ENCODE measurements at regions not wholly inside any gene's neighbourhood (a gene's known extent, or its start where the extent isn't known, plus 50 kb on each side); places are given as distances from the start of the nearest gene placed in this dataset.

DNA sequence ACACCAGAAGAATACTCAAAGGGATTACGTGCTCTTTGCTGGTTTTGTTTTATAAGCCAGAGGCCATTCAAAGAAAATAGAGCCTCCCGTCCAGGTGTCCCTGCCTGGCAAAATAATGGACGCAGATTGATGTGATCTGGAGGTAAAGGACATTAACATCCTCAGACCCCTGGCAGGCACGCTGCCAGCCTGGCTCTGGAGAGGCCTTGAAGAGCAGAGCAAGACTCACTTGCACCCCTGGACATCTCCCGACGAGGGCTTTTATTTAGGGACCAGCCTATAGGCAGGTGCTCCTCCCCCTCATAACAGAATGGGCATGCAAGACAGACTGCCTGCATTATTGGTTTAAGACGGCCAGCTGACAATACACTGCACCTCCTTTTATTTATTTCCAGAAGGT, 291.3 kb downstream of the BCL11A start:
- DNase-seq (ENCODE audit: low spot score) = no peak
- Histone ChIP-seq H3K4me1 (ENCODE audit: control insufficient read depth in 1 of 2, low read depth in 2 of 2) (no peaks in the 10 kb centered on the region), H3K36me3 (no peaks in the 10 kb centered on the region), H3K4me3 (no peak overlapping the region), H3K27ac (no peak overlapping the region), H3K9me3 (no peaks in the 10 kb centered on the region), H3K27me3 (replicated peaks; ENCODE audit: insufficient read depth) (no peaks in the 10 kb centered on the region)
- no peak for ATAC-seq (ENCODE audit: insufficient number of reproducible peaks, low FRiP score, low read depth)
- TF ChIP-seq CTCF (IDR thresholded peaks at IDR 0.05) = no peak

DNA sequence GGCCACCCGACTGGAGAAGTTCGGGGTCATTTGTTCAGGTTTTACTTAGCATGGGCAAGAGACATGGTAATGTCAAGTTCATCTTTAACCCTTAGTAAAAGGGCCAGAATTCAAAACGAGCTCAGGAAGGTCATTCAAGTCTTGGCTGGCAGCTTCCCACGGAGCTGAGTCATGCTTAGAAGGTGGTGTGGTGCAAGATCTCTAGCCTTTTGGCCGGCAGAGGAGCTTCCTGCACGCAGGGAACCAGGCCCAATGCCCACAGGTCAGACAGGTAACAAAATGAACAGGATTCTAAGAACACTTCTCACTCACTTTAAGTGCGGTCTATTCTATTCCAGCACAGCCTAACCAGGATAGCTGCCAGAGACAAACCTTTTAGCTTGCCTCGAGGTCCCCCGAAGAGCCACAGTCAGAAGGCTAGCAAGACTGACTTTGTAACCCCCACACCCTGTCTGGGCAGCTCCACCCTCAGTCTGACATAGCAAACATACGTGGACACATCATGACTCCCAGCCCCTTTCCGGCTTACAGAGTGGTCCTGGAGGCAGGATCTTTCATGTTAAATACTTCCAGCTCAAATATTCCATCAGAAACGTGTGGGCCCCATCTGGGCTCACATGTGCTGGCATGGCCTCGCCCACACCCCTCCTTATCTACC, 292.7 kb downstream of the BCL11A start:
- no peaks in the 10 kb centered on the region for H3K9me3 ChIP-seq
- no peak overlapping the region for H3K4me3 ChIP-seq
- DNase-seq (ENCODE audit: low spot score) = no peak
- TF ChIP-seq CTCF (IDR thresholded peaks at IDR 0.05) = no peak
- H3K4me1 ChIP-seq (ENCODE audit: control insufficient read depth in 1 of 2, low read depth in 2 of 2) = no peaks in the 10 kb centered on the region
- H3K36me3 ChIP-seq = no peaks in the 10 kb centered on the region
- no peak overlapping the region for H3K27ac ChIP-seq
- ATAC-seq (ENCODE audit: insufficient number of reproducible peaks, low FRiP score, low read depth) = no peak
- no peaks in the 10 kb centered on the region for H3K27me3 ChIP-seq (replicated peaks; ENCODE audit: insufficient read depth)

GRCh38 chr2:60259781-60260180, 293.7 kb downstream of the BCL11A start:
- Histone ChIP-seq H3K4me1 (ENCODE audit: control insufficient read depth in 1 of 2, low read depth in 2 of 2) (no peaks in the 10 kb centered on the region), H3K27me3 (replicated peaks; ENCODE audit: insufficient read depth) (no peaks in the 10 kb centered on the region), H3K9me3 (no peaks in the 10 kb centered on the region), H3K36me3 (no peaks in the 10 kb centered on the region), H3K4me3 (no peak overlapping the region), H3K27ac (no peak overlapping the region)
- DNase-seq (ENCODE audit: low spot score) (no peak), ATAC-seq (ENCODE audit: insufficient number of reproducible peaks, low FRiP score, low read depth) (no peak)
- no peak for TF ChIP-seq CTCF (IDR thresholded peaks at IDR 0.05)

DNA sequence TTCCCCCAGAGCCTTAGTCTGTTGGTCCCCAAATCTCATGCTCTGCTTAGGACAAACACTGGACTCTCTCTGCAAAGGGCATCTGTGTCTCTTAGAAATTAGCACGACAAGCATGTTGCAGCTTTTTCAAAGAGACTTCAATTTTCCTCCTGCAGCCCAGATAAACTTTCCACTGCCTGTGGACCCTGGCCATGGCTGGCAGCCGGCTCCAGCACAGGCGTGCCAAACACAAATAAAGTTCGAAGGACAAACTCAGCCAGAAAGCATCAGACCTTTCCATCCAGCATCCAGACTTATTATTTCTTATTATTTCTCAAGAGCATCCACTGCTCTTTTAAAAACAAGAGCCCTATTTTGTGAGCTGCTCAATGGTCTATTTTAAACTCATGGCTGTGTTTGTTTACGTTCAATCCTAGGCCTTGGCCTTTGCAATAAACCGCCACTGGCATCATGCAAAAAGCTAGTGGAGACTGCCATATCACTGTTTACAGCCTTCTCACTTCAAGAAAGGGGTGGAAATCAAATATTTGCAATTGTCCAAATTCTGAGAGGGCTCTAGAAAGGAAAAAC, 300.8 kb downstream of the BCL11A start:
- TF ChIP-seq CTCF (IDR thresholded peaks at IDR 0.05) = no peak
- Histone ChIP-seq H3K27ac (no peak overlapping the region), H3K36me3 (no peaks in the 10 kb centered on the region), H3K9me3 (no peaks in the 10 kb centered on the region), H3K4me3 (no peak overlapping the region), H3K4me1 (ENCODE audit: control insufficient read depth in 1 of 2, low read depth in 2 of 2) (no peaks in the 10 kb centered on the region), H3K27me3 (replicated peaks; ENCODE audit: insufficient read depth) (no peaks in the 10 kb centered on the region)
- DNase-seq (ENCODE audit: low spot score) (no peak), ATAC-seq (ENCODE audit: insufficient number of reproducible peaks, low FRiP score, low read depth) (no peak)

DNA sequence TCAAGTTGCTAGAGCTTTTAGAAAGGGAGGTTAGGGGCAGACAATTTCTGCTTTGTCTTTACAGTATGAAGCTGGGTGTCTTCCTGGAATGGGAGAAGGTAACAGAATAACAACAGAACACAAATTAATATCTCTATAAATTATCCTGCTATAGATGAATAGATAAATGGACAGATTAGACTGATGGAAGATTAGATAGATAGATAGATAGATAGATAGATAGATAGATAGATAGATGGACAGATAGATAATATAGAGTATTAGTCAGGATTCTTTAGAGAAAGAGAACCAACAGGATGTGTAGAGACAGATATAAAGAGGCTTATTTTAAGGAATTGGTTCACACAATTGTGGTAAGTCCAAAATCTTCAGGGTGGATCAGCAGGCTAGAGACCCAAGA, 302.2 kb downstream of the BCL11A start:
- no peaks in the 10 kb centered on the region for H3K9me3 ChIP-seq
- ATAC-seq (ENCODE audit: insufficient number of reproducible peaks, low FRiP score, low read depth) = no peak
- H3K4me3 ChIP-seq = no peak overlapping the region
- H3K36me3 ChIP-seq = no peaks in the 10 kb centered on the region
- DNase-seq (ENCODE audit: low spot score) = no peak
- no peaks in the 10 kb centered on the region for H3K4me1 ChIP-seq (ENCODE audit: control insufficient read depth in 1 of 2, low read depth in 2 of 2)
- no peak overlapping the region for H3K27ac ChIP-seq
- H3K27me3 ChIP-seq (replicated peaks; ENCODE audit: insufficient read depth) = no peaks in the 10 kb centered on the region
- no peak for TF ChIP-seq CTCF (IDR thresholded peaks at IDR 0.05)
